NCI-H82 (cell line): ENCODE measurements at regions not wholly inside any gene's neighbourhood (a gene's known extent, or its start where the extent isn't known, plus 50 kb on each side); places are given as distances from the start of the nearest gene placed in this dataset.

ENCODE experiments used
- DNase-seq: peaks from one replicate; lab custom pipeline; 2025; lab: John Stamatoyannopoulos, UW

DNA sequence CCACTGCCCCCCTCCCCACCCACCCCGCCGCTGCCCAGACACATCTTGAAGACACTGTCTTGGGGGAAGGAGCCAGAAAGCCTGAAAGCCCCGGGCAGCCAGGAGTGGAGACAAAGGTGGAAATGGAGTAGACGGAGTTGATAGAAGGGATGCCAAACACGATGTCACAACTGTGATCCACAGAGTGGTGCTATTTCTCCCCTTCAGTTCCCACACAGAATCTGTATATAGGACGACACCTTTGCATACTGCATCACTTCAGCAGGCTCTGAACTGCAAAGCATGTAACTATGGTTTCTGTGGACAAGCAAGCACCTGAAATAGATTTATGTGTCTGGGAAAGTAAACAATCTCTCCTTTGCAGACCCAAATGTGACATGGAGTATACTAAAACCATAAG lies 56.4 kb upstream of the F13A1 start:
- no peak for DNase-seq

DNA sequence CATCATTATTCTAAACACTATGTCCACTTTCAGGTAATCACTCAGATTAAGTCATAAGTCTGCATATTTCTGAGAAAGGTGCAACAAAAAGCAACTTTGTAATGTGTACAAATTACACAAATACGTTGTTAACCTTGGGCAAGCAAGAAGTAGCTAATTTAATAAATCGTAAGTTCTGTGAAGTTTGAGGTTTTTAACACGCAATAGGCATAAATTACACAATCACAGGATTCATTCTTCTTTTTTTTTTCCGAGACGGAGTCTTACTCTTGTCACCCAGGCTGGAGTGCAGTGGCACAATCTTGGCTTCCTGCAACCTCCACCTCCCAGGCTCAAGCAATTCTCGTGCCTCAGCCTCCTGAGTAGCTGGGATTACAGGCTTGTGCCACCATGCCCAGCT lies 57.2 kb upstream of the F13A1 start:
- DNase-seq, result no peak

DNA sequence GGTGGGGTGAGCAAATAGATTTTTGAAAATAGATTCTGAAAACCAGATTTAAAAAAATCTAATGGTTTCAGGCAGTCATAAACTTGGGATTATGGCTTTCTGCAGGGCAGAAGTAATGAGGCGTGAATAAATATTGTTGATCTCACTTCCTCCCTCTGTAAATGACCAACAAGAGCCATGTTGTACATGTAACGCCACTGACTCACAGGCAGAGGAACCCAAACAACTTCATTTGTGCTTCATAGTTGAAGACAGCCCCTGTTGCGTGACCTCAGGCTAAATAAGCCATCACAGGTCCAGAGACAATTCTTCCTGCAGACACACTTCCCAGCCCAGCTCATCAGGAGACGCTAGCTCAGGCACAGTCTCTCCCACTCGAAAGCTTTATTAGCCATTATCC lies 59.1 kb upstream of the F13A1 start:
- no peak for DNase-seq

DNA sequence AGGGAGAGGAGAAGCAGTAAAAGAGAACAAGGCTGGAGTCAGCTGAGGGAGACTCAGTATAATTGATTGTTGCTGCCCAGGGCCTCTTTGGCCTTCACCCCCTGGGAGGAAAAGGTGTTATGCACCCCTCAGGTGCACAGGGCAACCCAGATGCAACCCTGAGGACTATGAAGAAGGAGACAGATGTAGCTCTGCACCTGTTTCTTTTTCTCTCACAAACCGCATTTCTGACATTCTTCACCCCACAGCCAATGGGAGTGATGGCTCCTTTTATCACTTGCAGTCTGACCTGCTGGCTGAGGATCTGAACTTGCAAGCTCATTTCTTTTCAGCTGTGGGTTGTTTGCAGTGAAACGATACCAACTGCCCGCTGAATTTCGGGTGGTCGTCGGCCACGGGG lies 64.1 kb upstream of the F13A1 start:
- no peak for DNase-seq

DNA sequence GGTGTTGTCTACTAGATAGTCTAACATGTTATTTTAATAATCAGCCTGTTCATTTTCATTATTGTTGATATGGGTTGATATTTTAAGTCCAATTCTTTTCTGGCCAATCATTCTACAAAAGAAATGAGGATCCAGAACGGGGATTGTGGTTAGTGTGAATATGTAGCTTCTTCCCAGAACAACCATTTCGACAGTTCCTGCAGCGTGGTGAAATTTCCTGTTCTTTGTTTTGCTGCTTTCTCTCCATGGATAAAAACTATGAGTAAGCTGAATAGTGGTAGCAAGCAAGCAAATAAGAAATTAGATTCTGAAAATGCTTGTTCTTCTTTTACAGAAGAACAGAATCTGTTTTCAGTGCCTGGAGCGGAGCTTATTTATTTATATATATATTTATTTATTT lies 65.5 kb upstream of the F13A1 start:
- DNase-seq, result no peak

DNA sequence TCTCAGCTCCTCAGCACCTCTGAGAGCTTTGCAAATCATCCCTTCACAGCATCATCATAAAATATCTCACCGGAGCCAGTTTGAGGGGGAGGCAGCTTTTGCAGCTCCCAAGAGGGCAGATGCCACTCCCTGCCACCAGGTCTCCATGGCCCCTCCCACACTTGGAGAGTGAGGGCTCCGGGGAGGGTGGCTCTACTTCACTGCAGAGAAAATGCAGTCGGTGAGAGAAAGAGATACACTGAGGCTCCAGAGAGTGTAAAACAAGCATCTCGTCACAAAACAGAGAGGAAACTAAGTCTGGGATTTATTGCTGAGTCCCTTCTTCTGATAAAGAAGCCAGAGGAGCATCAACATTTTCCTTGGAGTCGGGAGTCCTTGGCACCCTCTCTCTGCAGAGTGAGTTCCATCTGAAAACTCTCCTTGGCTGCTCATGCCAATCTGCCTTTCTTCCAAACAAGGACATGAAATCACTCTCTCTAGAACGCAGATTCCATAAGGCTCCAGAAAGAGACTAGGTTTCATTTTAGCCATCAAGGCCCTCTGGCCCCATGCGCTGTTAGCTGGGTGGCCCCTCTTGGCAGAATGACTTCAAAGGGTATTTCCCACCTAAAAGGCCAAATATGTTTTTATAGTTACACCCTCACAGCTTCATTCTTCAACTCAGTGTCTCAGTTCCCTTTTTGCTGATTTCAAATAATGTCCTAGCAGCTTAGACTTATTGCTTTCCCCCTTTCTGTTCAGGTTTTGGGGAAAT lies 70.6 kb upstream of the F13A1 start:
- no peak for DNase-seq

DNA sequence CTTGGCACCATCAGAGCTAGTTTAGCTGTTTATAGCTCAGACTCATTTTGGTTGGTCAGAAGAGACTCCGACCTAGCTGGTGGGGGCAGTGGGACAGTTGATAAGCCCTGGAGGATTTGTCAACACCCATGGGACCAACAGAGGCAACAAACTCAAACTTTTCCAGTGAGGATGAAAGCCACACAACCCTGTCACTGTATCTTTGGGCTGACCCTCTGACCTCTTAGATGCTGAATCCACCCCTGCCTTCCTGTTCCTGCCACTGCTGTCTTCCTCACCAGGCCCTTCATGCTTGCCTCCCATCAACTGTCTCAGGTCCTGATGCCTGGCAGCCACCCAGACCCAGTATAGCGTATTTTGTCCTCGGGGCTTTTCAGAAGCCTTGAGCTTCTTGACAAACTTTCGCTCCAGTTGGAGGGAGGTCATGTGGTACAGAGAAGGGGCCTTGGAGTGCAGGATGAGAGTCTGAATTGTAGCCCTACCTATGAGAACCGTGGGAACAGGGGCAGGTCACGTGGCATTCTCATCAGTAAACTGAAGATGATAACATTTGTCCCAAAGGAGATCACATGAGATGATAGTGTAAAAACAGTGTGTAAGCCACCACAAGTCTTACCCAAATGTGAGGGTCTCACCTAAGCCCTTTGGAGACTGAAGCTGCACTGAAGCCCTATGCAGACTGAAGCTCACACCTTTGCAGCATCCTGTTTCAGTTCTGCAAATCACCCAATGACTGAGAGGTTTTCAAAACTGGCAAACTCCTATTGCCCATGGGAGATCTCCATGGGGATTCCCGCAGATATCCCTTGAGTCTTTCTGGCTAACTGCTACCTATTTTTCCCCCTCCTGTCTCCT lies 72.0 kb upstream of the F13A1 start:
- no peak for DNase-seq

DNA sequence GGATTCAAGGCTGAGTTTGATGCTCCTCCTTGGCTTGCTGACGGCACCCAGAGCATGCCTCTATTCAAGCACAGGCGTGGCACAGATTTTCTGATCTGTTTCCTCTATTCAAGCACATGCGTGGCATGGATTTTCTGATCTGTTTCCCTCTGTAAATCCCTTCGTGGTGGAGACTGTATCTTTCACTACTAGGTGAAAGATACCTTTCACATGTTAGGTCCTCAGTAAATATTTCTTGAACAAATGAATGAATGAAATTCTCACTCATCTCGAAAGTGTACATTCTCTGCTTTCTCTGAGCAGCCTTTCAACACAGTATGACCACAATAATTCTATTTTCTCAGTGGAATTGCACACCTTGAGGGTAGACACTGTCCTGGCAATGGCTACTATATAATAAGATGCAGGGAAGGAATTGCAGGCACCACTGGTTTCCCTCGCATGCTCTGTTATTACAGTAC lies 72.6 kb upstream of the F13A1 start:
- no peak for DNase-seq

DNA sequence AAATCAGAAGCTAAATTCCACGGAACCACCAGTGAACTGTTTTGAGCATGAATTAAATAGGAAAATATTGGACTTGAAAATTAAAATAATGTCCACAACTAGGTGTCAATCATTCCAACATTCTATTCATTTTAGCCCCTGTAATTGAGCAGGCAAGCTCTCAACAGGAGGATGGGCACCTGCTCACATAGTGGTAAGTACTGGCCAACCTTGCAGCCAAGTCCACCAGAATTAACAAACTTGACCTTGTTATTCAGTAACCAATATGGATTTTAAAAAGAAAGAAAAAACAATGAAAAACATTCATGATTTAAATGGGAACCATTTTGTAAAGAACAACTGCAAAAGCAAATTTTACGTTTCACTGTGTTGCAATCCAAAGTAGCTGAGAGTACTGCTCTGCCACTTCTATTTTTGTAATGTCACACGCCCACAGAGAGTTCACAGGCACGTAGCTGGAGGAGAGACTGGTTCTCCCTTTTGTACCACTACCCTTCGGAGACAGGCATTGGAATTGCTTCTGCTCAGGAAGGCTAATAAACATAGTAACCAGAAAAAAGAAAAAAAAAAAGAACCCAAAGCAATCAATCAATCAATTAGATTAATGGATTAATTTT lies 75.2 kb upstream of the F13A1 start:
- DNase-seq, result no peak

DNA sequence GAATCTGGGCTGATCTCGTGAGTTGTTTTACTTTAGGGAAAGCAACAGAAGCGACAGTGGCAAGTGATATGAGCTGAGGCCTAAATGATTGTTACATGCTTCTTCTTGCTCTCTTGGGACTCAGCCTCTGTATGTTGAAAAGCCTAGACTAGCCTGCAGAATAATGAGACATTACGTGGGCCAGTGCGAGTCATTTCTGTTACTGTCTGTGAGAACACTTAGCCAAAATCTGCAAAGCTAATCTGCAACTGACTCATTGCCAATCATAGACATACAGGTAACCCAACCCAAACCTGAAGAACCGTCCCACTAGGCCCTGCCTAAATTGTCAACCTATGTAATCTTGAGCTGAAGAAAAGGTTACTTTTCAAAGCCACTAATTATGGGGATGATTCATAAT lies 77.4 kb upstream of the F13A1 start:
- DNase-seq, result no peak

DNA sequence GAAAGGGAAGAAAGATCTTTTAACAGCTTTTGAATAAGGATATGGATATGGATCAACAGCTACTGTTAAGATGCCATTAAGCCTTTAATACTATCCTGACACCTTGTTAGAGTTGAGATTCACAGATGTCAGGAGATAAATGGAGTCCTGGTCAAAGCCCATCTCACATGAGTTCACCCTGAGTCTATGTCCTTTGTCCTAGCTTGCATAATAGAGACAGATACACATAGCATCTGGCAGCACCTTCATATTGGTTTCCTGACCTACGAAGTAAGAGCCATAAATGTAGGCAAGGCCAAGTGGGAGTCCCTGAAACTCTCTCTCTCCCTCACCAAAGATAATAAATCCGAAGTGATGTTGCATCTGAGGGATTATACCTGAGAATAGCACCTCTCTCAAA lies 79.1 kb upstream of the F13A1 start:
- no peak for DNase-seq

DNA sequence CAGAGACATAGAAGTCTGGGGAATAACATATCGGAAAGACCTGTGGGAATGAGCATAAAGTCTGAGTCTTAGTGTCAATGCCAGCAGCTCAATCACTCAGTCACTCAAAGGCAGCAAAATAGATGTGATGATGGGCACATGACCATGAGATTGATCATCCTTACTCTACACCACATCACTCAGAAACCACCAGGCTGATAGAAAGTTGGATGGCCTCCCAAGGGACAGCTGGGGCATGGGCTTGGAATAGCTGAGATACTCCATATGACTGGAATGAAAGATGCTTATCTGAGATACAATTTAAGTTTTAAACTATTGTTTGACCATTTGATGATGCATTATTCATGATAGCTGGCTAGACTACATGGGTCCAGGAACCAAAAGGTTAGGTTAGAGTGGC lies 80.9 kb upstream of the F13A1 start:
- DNase-seq, result no peak

DNA sequence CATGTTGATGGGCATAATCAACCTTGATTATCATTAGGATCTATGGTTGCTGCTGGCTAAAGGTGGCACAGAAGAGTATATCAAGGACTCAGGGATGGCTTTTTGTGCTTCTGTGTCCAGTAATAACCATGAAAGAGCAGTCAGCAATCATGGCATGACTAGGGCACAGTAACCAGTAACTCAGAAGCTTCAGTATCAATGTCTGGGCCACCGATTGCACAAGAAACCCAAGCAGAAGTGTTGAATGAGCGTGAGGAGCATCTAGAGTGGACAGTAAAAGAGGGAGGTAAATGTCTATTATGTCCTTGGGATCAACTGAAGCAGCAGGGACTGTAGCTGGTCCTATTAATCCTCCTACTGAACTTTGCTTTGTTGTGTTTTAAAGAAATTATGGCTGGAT lies 81.5 kb upstream of the F13A1 start:
- DNase-seq, result no peak

DNA sequence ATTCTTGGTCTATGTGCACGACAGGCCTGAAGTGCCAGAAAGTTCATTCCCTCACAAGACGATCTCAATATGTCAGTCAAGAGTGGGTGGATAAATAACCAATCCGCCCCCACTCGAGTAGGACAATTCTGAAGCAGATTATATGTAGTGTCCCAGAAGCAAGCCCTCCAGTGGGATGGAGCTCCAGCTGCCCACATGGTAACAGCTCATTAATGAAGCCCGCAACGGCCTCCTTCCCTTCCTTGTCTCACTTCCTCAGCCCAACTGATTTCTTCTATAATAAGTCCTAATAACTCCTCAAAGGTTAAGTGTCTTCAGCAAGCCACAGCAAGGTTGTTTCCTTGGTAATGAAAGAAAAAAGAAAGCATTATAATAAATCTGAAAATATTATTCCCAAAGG lies 82.1 kb upstream of the F13A1 start:
- no peak for DNase-seq

DNA sequence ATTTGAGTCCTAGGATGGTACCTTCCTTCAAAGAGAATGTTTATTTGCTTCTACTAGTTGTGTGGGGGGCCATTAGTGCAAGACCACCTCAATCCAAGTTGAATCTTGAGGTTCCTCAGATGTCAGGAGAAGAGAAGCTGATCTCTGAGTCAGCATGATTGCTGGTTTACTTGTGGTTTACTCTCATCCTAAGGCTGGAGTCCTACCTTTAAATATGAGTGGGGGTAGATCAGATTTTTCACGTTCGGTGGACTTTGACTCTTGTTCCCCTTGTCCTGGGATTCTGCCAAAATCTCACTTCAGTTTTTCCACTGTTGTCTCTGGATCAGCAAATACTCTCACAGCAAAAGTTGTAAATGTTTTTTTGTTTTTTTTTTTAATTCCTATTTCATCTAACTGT lies 84.6 kb upstream of the F13A1 start:
- no peak for DNase-seq

DNA sequence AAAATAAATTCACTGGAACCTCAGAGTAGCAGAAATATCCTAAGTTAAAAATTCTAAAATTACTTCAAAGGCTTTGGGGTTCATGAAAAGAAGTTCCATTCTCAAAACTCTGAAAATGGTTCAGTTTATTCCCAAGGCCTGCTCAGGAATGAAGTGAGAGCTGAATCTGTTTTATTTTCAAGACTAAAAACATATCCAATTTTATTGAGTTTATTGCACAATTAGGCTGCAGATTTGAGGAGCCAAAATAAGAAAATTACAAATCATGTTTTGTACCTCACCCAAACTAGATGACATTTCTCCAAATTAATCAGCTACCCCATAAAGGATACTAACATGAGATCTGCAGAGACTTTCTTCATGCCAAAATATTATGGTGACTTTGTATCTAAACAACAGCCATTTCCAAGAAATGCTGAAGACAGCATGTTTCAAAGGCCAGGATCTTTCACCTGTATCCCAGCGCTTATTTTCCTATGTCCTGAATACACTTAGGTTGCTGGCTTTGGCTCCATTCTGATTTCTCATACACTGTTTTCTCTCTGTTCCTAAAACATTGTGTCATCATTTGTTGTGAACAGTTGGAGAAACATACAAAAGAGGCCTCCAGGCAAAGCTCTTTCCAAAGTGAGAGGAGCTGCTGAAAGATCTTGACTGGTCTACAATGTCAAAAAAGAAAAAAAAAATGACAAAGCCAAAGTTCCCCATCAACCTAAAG lies 85.7 kb upstream of the F13A1 start:
- no peak for DNase-seq

DNA sequence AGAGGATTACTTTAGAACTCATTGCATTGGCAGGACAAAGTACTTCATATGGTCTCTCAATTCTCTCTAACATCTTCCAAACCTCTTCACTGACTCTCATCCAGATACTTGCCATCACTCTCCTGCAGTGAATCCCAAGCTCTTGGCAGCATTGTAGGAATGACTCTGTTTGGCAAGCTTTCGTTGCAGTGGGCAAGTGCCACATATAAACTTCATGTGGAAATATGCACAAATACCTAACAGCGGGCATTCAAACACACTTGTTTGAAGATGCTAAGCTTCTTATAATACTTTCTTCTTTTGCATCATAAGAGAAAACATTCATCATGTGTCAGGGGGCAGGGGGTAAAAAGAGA lies 86.2 kb upstream of the F13A1 start:
- DNase-seq, result no peak

DNA sequence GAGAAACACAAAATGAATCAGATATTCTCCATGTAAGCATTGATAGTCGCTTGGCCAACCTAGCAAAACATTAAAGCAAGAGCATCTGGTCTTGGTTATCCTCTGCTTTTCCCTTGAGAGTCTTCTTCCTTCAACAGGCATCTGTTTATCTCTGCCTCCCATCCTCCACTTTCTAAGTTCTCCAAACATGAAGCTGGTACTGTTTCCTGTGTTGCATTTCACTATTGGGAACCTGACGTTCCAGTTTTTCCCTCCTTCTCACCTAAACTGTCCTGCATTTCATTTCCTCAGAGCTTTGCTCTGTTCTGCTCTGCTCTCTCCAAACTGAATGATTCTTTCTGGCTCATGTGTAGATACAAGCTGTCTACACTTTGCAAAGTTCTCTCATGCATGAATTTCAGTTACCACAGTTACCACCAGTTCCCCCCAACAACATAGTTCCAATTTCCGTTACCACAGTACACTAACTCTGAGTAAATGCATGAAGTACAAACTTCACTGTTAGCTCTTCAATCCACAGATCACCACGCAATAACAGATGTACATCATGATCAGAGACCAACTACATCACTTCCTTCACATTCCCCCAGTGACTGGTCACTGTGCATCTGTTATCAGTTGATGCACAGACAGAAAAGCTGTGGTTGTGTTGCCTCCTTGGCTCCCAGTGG lies 86.7 kb upstream of the F13A1 start:
- no peak for DNase-seq

DNA sequence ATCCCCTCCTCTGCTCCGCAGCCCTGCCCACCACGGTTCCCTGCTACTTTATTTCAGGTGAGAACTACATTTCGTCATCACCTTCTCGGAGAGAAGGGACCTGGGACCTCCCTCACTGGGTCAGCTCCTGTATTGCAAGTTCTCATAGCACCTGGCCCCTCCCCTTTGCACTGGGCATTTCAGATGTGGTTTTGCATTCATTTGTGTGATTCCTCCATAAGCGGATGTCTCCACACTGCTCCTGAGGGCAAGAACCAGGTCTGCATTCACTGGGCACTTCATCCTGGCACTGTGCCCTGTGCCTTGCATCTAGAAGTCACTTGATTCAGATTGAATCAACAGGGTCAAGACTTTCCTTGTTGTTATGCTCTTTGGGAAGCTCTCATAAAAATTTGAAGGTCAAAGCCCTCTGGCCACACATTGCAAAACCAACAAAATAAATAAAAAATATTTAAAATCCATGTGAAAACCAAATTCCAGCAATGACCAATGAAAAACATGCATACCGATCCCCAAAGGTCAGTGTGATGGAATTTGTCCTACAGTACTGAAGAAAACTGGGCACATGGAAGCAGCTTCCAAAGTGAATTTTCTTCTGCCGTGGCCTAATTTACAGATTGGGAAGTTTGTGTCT lies 89.1 kb upstream of the F13A1 start:
- DNase-seq, result no peak

DNA sequence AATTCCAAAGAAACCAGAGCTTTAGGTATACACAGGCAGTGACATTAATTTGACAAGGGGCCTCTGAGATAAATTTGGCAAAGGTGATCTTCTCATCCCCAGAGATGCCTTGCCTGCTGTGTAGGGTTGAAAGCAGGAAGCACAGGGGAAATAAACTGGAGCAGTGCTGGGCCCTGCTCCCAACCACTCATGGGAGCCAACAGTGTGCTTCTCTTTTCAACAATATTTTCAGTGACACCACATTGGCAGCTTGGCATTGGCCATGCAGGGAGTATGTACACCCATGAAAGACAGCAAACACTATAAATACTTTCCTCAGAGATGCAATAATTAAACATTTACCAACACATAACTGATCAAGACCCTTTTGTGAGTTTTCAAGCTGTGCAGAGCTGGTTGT lies 90.7 kb upstream of the F13A1 start:
- DNase-seq, result no peak

DNA sequence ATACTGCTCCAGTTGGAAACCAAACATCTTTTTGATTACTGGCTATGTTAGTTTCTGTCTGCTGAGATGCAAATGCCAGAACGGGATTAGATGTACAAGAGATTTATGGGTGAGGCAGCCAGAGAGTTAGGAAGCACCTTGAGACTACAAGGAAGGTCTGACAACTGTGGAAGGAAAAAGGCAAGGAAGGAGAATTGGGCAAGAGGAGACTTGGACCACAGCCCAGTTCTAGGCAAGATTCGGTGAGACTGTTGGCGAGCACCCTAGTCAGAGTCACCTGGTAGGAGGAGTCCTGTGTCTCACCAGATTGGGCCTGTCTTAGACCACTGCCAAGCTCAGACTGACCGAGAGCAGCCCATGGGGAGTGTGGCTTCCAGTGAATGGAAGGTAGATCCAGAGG lies 91.8 kb upstream of the F13A1 start:
- DNase-seq, result no peak

DNA sequence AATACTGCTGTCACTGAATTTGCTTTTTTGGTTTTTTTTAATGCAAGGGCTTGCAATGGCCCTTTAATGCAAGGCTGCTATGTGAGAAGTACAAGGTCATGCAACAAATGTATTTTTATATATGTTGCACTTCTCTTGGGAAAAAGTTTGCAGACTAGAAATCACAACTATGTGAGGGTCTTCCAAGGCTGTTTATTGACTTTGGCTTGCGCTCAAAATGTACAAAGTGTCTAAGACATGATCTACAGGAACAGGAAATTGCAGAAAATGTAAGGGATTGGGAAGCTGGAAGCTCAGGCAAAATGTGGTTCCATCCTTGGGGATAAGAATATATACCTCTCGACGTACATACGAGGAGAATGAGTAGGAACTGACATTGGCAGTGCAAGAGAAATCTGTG lies 92.2 kb upstream of the F13A1 start:
- DNase-seq, result no peak
